HG03342 (cell line): ENCODE measurements at regions not wholly inside any gene's neighbourhood (a gene's known extent, or its start where the extent isn't known, plus 50 kb on each side); places are given as distances from the start of the nearest gene placed in this dataset.
"Not testable (repeated sequence)": the region's sequence is repeated elsewhere in the genome, so short reads cannot be mapped to it uniquely, and the experiment has no call there.

Source experiments
- ATAC-seq: cut with Tn5 transposase; IDR thresholded peaks from one replicate; pipeline ENCODE4 v1.9.1; 2021; ENCODE audit warnings: mild to moderate bottlenecking, moderate library complexity; ENCODE audit not compliant: unreplicated experiment

GRCh38 chr4:107470173-107470572, 249.9 kb downstream of the PAPSS1 start:
- ATAC-seq: no peak

- ATAC-seq: no peak
Observed at GRCh38 chr4:107468812-107469211, 251.2 kb downstream of the PAPSS1 start.

GRCh38 chr4:107468156-107468555, 251.9 kb downstream of the PAPSS1 start:
- ATAC-seq: no peak

- ATAC-seq: no peak
Observed at GRCh38 chr4:107467461-107467860, 252.6 kb downstream of the PAPSS1 start.

GRCh38 chr4:107458194-107458593, 261.8 kb downstream of the PAPSS1 start:
- no peak for ATAC-seq

GRCh38 chr4:107453987-107454386, 266.0 kb downstream of the PAPSS1 start:
- no peak for ATAC-seq

GRCh38 chr4:107452717-107453630, 267.1 kb downstream of the PAPSS1 start:
- ATAC-seq: no peak

- ATAC-seq: no peak
Observed at GRCh38 chr4:107449611-107450369, 270.2 kb downstream of the PAPSS1 start.

GRCh38 chr4:107442538-107443111, 277.4 kb downstream of the PAPSS1 start:
- no peak for ATAC-seq

- ATAC-seq: no peak
Observed at GRCh38 chr4:107439401-107439800, 280.6 kb downstream of the PAPSS1 start.

GRCh38 chr4:107436471-107436870, 283.6 kb downstream of the PAPSS1 start:
- not testable (repeated sequence) for ATAC-seq

- no peak for ATAC-seq
Observed at GRCh38 chr4:107432451-107432850, 287.6 kb downstream of the PAPSS1 start.

- ATAC-seq: no peak
Observed at GRCh38 chr4:107423677-107424405, 296.2 kb downstream of the PAPSS1 start.

- not testable (repeated sequence) for ATAC-seq
Observed at GRCh38 chr4:107419536-107419935, 300.5 kb downstream of the PAPSS1 start.

- no peak for ATAC-seq
Observed at GRCh38 chr4:107419052-107419451, 301.0 kb downstream of the PAPSS1 start.

GRCh38 chr4:107415490-107415889, 304.5 kb downstream of the PAPSS1 start:
- not testable (repeated sequence) for ATAC-seq

- not testable (repeated sequence) for ATAC-seq
Observed at GRCh38 chr4:107409872-107410271, 310.2 kb downstream of the PAPSS1 start.

- no peak for ATAC-seq
Observed at GRCh38 chr4:107408968-107409367, 311.1 kb downstream of the PAPSS1 start.

GRCh38 chr4:107404591-107405300, 315.3 kb downstream of the PAPSS1 start:
- ATAC-seq: no peak

- no peak for ATAC-seq
Observed at GRCh38 chr4:107402291-107402690, 317.7 kb downstream of the PAPSS1 start.
